ENCODE measurements at regions not wholly inside any gene's neighbourhood (a gene's known extent, or its start where the extent isn't known, plus 50 kb on each side); places are given as distances from the start of the nearest gene placed in this dataset.

GRCh38 chr10:16292366-16292765 is 144.4 kb upstream of the PTER start:
- Histone ChIP-seq H3K4me3 (no peak overlapping the region), H3K27ac (no peak overlapping the region), H3K27me3 (replicated peaks) (no peaks in the 10 kb centered on the region; the same call in 1 of the 2 replicates), H3K36me3 (no peaks in the 10 kb centered on the region), H3K9me3 (replicated peaks) (no peaks in the 10 kb centered on the region), H3K4me1 (replicated peaks) (no peaks in the 10 kb centered on the region)
- no peak for DNase-seq (ENCODE audit: low read depth in 1 of 2, low spot score in 2 of 2)

GRCh38 chr10:16297069-16297468 is 139.7 kb upstream of the PTER start:
- Histone ChIP-seq H3K27me3 (replicated peaks) (no peaks in the 10 kb centered on the region; the same call in 1 of the 2 replicates), H3K4me3 (no peak overlapping the region), H3K4me1 (replicated peaks) (no peaks in the 10 kb centered on the region), H3K9me3 (replicated peaks) (no peaks in the 10 kb centered on the region), H3K27ac (no peak overlapping the region), H3K36me3 (no peaks in the 10 kb centered on the region)
- DNase-seq (ENCODE audit: low read depth in 1 of 2, low spot score in 2 of 2): no peak

GRCh38 chr10:16297642-16298041 is 139.2 kb upstream of the PTER start:
- no peak overlapping the region for H3K27ac ChIP-seq
- H3K9me3 ChIP-seq (replicated peaks): no peaks in the 10 kb centered on the region
- H3K36me3 ChIP-seq: no peaks in the 10 kb centered on the region
- no peak overlapping the region for H3K4me3 ChIP-seq
- no peak for DNase-seq (ENCODE audit: low read depth in 1 of 2, low spot score in 2 of 2)
- no peaks in the 10 kb centered on the region; the same call in 1 of the 2 replicates for H3K27me3 ChIP-seq (replicated peaks)
- no peaks in the 10 kb centered on the region for H3K4me1 ChIP-seq (replicated peaks)

- no peaks in the 10 kb centered on the region for H3K4me1 ChIP-seq (replicated peaks)
- no peak overlapping the region for H3K4me3 ChIP-seq
- DNase-seq (ENCODE audit: low read depth in 1 of 2, low spot score in 2 of 2): no peak
- H3K27ac ChIP-seq: no peak overlapping the region
- no peaks in the 10 kb centered on the region for H3K9me3 ChIP-seq (replicated peaks)
- no peaks in the 10 kb centered on the region for H3K36me3 ChIP-seq
- no peaks in the 10 kb centered on the region for H3K27me3 ChIP-seq (replicated peaks)
Observed at GRCh38 chr10:16304311-16304710, 132.5 kb upstream of the PTER start.

GRCh38 chr10:16310440-16310839 is 126.4 kb upstream of the PTER start:
- H3K4me1 ChIP-seq (replicated peaks): no peaks in the 10 kb centered on the region
- DNase-seq (ENCODE audit: low read depth in 1 of 2, low spot score in 2 of 2): no peak
- no peak overlapping the region for H3K4me3 ChIP-seq
- no peaks in the 10 kb centered on the region for H3K36me3 ChIP-seq
- no peaks in the 10 kb centered on the region for H3K27me3 ChIP-seq (replicated peaks)
- H3K27ac ChIP-seq: no peak overlapping the region
- no peaks in the 10 kb centered on the region for H3K9me3 ChIP-seq (replicated peaks)

- no peak overlapping the region for H3K4me3 ChIP-seq
- no peak overlapping the region for H3K27ac ChIP-seq
- no peaks in the 10 kb centered on the region for H3K36me3 ChIP-seq
- no peaks in the 10 kb centered on the region for H3K27me3 ChIP-seq (replicated peaks)
- no peaks in the 10 kb centered on the region for H3K4me1 ChIP-seq (replicated peaks)
- no peaks in the 10 kb centered on the region for H3K9me3 ChIP-seq (replicated peaks)
- DNase-seq (ENCODE audit: low read depth in 1 of 2, low spot score in 2 of 2): no peak
Observed at GRCh38 chr10:16314259-16314658, 122.6 kb upstream of the PTER start.

GRCh38 chr10:16316733-16317390 is 119.9 kb upstream of the PTER start:
- H3K4me1 ChIP-seq (replicated peaks): no peaks in the 10 kb centered on the region
- no peaks in the 10 kb centered on the region for H3K36me3 ChIP-seq
- no peaks in the 10 kb centered on the region for H3K27me3 ChIP-seq (replicated peaks)
- H3K4me3 ChIP-seq: no peak overlapping the region
- no peaks in the 10 kb centered on the region for H3K9me3 ChIP-seq (replicated peaks)
- DNase-seq (ENCODE audit: low read depth in 1 of 2, low spot score in 2 of 2): no peak
- H3K27ac ChIP-seq: no peak overlapping the region

- H3K36me3 ChIP-seq: no peaks in the 10 kb centered on the region
- no peak overlapping the region for H3K27ac ChIP-seq
- no peaks in the 10 kb centered on the region for H3K9me3 ChIP-seq (replicated peaks)
- no peaks in the 10 kb centered on the region for H3K4me1 ChIP-seq (replicated peaks)
- H3K27me3 ChIP-seq (replicated peaks): no peaks in the 10 kb centered on the region
- DNase-seq (ENCODE audit: low read depth in 1 of 2, low spot score in 2 of 2): no peak
- H3K4me3 ChIP-seq: no peak overlapping the region
Observed at GRCh38 chr10:16341637-16342036, 95.2 kb upstream of the PTER start.

- Histone ChIP-seq H3K27me3 (replicated peaks) (no peaks in the 10 kb centered on the region), H3K4me1 (replicated peaks) (no peaks in the 10 kb centered on the region), H3K9me3 (replicated peaks) (no peaks in the 10 kb centered on the region), H3K36me3 (no peaks in the 10 kb centered on the region), H3K4me3 (no peak overlapping the region), H3K27ac (no peak overlapping the region)
- no peak for DNase-seq (ENCODE audit: low read depth in 1 of 2, low spot score in 2 of 2)
Observed at GRCh38 chr10:16348891-16349290, 87.9 kb upstream of the PTER start.

GRCh38 chr10:16352146-16352545 is 84.7 kb upstream of the PTER start:
- H3K27me3 ChIP-seq (replicated peaks): 0 out of 2 replicates have a peak, but pooled peaks cover 4% of the 10 kb centered on the region
- H3K4me3 ChIP-seq: no peak overlapping the region
- no peaks in the 10 kb centered on the region for H3K36me3 ChIP-seq
- H3K27ac ChIP-seq: no peak overlapping the region
- H3K9me3 ChIP-seq (replicated peaks): no peaks in the 10 kb centered on the region
- no peaks in the 10 kb centered on the region for H3K4me1 ChIP-seq (replicated peaks)
- DNase-seq (ENCODE audit: low read depth in 1 of 2, low spot score in 2 of 2): no peak

GRCh38 chr10:16360001-16360400 is 76.8 kb upstream of the PTER start:
- Histone ChIP-seq H3K27me3 (replicated peaks) (peaks cover under 1% of the 10 kb centered on the region; the same call in 1 of the 2 replicates), H3K36me3 (no peaks in the 10 kb centered on the region), H3K27ac (no peak overlapping the region), H3K9me3 (replicated peaks) (no peaks in the 10 kb centered on the region), H3K4me1 (replicated peaks) (no peaks in the 10 kb centered on the region), H3K4me3 (no peak overlapping the region)
- DNase-seq (ENCODE audit: low read depth in 1 of 2, low spot score in 2 of 2): no peak

GRCh38 chr10:16360425-16360824 is 76.4 kb upstream of the PTER start:
- Histone ChIP-seq H3K4me3 (no peak overlapping the region), H3K27ac (no peak overlapping the region), H3K4me1 (replicated peaks) (no peaks in the 10 kb centered on the region), H3K9me3 (replicated peaks) (no peaks in the 10 kb centered on the region), H3K36me3 (no peaks in the 10 kb centered on the region), H3K27me3 (replicated peaks) (no peaks in the 10 kb centered on the region; the same call in 1 of the 2 replicates)
- DNase-seq (ENCODE audit: low read depth in 1 of 2, low spot score in 2 of 2): no peak

- Histone ChIP-seq H3K9me3 (replicated peaks) (no peaks in the 10 kb centered on the region), H3K36me3 (no peaks in the 10 kb centered on the region), H3K27ac (no peak overlapping the region), H3K27me3 (replicated peaks) (no peaks in the 10 kb centered on the region; the same call in 1 of the 2 replicates), H3K4me1 (replicated peaks) (no peaks in the 10 kb centered on the region), H3K4me3 (no peak overlapping the region)
- no peak for DNase-seq (ENCODE audit: low read depth in 1 of 2, low spot score in 2 of 2)
Observed at GRCh38 chr10:16361086-16361485, 75.7 kb upstream of the PTER start.

GRCh38 chr10:16363741-16364140 is 73.1 kb upstream of the PTER start:
- Histone ChIP-seq H3K9me3 (replicated peaks) (no peaks in the 10 kb centered on the region), H3K4me1 (replicated peaks) (no peaks in the 10 kb centered on the region), H3K27ac (no peak overlapping the region), H3K27me3 (replicated peaks) (no peaks in the 10 kb centered on the region; the same call in 1 of the 2 replicates), H3K4me3 (no peak overlapping the region), H3K36me3 (no peaks in the 10 kb centered on the region)
- DNase-seq (ENCODE audit: low read depth in 1 of 2, low spot score in 2 of 2): no peak
